ENCODE measurements at regions not wholly inside any gene's neighbourhood (a gene's known extent, or its start where the extent isn't known, plus 50 kb on each side); places are given as distances from the start of the nearest gene placed in this dataset.

DNA sequence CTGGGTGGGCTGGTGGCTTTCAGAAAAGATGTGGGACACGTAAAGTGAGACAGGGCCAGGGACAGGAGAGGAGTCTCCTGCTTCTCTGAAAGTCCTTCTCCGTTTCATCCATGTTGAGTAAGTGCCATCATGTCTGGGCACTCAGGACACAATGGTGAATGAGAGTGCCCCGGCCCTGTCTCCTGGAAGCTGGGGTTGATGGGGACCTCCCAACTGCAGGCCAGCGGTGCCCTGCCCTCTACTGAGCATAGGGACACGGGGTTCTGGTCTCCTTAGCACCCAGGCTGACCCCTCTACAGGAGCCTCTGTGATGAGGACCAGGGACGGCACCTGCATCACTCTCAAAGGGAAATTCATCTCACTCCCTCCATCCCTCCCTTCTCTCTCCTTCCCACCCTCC lies 772.3 kb downstream of the BRD1 start:
- ChIA-PET CTCF (interaction anchor here (0.7 to 1.6 kb wide), 3 partner anchors 9 to 73 kb away, joined by 3 to 9 read pairs (median 3); no protein-coding TSS in a partner anchor), POLR2A (no interaction called here)
- H3K4me3 ChIP-seq (ENCODE audit: low read depth, low read length): no peak overlapping the region
- H3K27ac ChIP-seq (ENCODE audit: extremely low read depth, low read depth, low read length): no peak overlapping the region
- H3K36me3 ChIP-seq (ENCODE audit: control insufficient read depth in 2 of 2, insufficient read depth in 1 of 2, low read length in 2 of 2): no peaks in the 10 kb centered on the region
- no peaks in the 10 kb centered on the region for H3K9me3 ChIP-seq (ENCODE audit: control insufficient read depth, insufficient read depth, low read depth, low read length)
- TF ChIP-seq SCRT2 (tag by site-specific recombination; IDR thresholded peaks at IDR 0.05): no peak
- TF ChIP-seq ZNF426 (tag by site-specific recombination; IDR thresholded peaks at IDR 0.05): no peak
- TF ChIP-seq, protein P1, sequence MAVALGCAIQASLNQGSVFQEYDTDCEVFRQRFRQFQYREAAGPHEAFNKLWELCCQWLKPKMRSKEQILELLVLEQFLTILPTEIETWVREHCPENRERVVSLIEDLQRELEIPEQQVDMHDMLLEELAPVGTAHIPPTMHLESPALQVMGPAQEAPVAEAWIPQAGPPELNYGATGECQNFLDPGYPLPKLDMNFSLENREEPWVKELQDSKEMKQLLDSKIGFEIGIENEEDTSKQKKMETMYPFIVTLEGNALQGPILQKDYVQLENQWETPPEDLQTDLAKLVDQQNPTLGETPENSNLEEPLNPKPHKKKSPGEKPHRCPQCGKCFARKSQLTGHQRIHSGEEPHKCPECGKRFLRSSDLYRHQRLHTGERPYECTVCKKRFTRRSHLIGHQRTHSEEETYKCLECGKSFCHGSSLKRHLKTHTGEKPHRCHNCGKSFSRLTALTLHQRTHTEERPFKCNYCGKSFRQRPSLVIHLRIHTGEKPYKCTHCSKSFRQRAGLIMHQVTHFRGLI (tag by site-specific recombination; IDR thresholded peaks at IDR 0.05): no peak
- no peak for TF ChIP-seq ZNF366 (tag by site-specific recombination; conservative IDR thresholded peaks at IDR 0.05)
- no peak for TF ChIP-seq SALL2 (tag by site-specific recombination; IDR thresholded peaks at IDR 0.05; ENCODE audit: borderline replicate concordance)
- no peak for TF ChIP-seq ZNF354C (tag by site-specific recombination; IDR thresholded peaks at IDR 0.05; ENCODE audit: borderline replicate concordance, low read depth)
- no peak for TF ChIP-seq ZNF23 (tag by site-specific recombination; IDR thresholded peaks at IDR 0.05; ENCODE audit: borderline replicate concordance)
- TF ChIP-seq PRDM1 (tag by site-specific recombination; IDR thresholded peaks at IDR 0.05): no peak
- TF ChIP-seq ZSCAN16 (tag by site-specific recombination; IDR thresholded peaks at IDR 0.05): no peak
- TF ChIP-seq, protein P2, sequence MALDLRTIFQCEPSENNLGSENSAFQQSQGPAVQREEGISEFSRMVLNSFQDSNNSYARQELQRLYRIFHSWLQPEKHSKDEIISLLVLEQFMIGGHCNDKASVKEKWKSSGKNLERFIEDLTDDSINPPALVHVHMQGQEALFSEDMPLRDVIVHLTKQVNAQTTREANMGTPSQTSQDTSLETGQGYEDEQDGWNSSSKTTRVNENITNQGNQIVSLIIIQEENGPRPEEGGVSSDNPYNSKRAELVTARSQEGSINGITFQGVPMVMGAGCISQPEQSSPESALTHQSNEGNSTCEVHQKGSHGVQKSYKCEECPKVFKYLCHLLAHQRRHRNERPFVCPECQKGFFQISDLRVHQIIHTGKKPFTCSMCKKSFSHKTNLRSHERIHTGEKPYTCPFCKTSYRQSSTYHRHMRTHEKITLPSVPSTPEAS (tag by site-specific recombination; IDR thresholded peaks at IDR 0.05): no peak
- no peak for TF ChIP-seq ZNF521 (tag by site-specific recombination; IDR thresholded peaks at IDR 0.05)
- no peak for TF ChIP-seq ZNF791 (tag by site-specific recombination; IDR thresholded peaks at IDR 0.05)
- TF ChIP-seq, protein P3, sequence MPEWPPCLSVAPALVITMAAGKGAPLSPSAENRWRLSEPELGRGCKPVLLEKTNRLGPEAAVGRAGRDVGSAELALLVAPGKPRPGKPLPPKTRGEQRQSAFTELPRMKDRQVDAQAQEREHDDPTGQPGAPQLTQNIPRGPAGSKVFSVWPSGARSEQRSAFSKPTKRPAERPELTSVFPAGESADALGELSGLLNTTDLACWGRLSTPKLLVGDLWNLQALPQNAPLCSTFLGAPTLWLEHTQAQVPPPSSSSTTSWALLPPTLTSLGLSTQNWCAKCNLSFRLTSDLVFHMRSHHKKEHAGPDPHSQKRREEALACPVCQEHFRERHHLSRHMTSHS (tag by site-specific recombination; IDR thresholded peaks at IDR 0.05): no peak
- no peak for TF ChIP-seq BCL11B (tag by site-specific recombination; IDR thresholded peaks at IDR 0.05; ENCODE audit: low read depth)
- TF ChIP-seq, protein P4, sequence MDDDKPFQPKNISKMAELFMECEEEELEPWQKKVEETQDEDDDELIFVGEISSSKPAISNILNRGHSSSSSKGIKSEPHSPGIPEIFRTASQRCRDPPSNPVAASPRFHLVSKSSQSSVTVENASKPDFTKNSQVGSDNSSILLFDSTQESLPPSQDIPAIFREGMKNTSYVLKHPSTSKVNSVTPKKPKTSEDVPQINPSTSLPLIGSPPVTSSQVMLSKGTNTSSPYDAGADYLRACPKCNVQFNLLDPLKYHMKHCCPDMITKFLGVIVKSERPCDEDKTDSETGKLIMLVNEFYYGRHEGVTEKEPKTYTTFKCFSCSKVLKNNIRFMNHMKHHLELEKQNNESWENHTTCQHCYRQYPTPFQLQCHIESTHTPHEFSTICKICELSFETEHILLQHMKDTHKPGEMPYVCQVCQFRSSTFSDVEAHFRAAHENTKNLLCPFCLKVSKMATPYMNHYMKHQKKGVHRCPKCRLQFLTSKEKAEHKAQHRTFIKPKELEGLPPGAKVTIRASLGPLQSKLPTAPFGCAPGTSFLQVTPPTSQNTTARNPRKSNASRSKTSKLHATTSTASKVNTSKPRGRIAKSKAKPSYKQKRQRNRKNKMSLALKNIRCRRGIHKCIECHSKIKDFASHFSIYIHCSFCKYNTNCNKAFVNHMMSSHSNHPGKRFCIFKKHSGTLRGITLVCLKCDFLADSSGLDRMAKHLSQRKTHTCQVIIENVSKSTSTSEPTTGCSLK (tag by site-specific recombination; IDR thresholded peaks at IDR 0.05): no peak
- no peak for TF ChIP-seq ZNF501 (tag by site-specific recombination; IDR thresholded peaks at IDR 0.05)
- no peak for TF ChIP-seq SP2 (tag by site-specific recombination; IDR thresholded peaks at IDR 0.05)
- TF ChIP-seq HOXA7 (CRISPR knock-in tag; IDR thresholded peaks at IDR 0.05; ENCODE audit: borderline replicate concordance): no peak
- TF ChIP-seq ZNF585B (tag by site-specific recombination; IDR thresholded peaks at IDR 0.05): no peak
- H3K4me1 ChIP-seq (ENCODE audit: control insufficient read depth, insufficient read depth, low read length): no peaks in the 10 kb centered on the region

DNA sequence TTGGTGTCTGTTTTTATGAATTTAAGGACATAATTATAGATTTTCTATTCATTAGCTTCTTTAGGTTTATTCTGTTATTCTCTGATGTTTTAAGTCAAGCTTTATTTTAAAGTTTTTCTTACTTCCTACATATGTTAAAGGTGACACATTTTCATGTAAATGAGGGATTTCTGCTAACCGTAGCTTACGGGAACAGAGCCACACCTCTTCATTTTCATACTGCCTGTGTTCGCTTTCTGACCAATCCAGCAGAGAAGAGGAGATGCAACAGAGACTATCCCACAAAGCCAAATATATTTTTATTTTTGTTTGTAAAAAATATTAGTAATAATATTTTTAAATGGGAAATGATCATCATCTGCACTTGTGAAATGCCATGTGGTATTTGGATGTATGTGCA lies 774.1 kb downstream of the BRD1 start:
- Histone ChIP-seq H3K36me3 (ENCODE audit: control insufficient read depth in 2 of 2, insufficient read depth in 1 of 2, low read length in 2 of 2) (no peaks in the 10 kb centered on the region), H3K4me1 (ENCODE audit: control insufficient read depth, insufficient read depth, low read length) (no peaks in the 10 kb centered on the region), H3K4me3 (ENCODE audit: low read depth, low read length) (no peak overlapping the region), H3K27ac (ENCODE audit: extremely low read depth, low read depth, low read length) (no peak overlapping the region), H3K9me3 (ENCODE audit: control insufficient read depth, insufficient read depth, low read depth, low read length) (no peaks in the 10 kb centered on the region)
- POLR2A ChIA-PET: no interaction called here
- CTCF ChIA-PET: no interaction called here
- no peak for TF ChIP-seq FEZF1 (tag by site-specific recombination; IDR thresholded peaks at IDR 0.05)
- no peak for TF ChIP-seq ZNF776 (tag by site-specific recombination; IDR thresholded peaks at IDR 0.05; ENCODE audit: borderline replicate concordance)
- TF ChIP-seq, protein P5, sequence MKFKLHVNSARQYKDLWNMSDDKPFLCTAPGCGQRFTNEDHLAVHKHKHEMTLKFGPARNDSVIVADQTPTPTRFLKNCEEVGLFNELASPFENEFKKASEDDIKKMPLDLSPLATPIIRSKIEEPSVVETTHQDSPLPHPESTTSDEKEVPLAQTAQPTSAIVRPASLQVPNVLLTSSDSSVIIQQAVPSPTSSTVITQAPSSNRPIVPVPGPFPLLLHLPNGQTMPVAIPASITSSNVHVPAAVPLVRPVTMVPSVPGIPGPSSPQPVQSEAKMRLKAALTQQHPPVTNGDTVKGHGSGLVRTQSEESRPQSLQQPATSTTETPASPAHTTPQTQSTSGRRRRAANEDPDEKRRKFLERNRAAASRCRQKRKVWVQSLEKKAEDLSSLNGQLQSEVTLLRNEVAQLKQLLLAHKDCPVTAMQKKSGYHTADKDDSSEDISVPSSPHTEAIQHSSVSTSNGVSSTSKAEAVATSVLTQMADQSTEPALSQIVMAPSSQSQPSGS (tag by site-specific recombination; IDR thresholded peaks at IDR 0.05; ENCODE audit: low read depth): no peak
- TF ChIP-seq ZNF140 (tag by site-specific recombination; IDR thresholded peaks at IDR 0.05): no peak
- TF ChIP-seq ZNF426 (tag by site-specific recombination; IDR thresholded peaks at IDR 0.05): no peak
- TF ChIP-seq, protein P6, sequence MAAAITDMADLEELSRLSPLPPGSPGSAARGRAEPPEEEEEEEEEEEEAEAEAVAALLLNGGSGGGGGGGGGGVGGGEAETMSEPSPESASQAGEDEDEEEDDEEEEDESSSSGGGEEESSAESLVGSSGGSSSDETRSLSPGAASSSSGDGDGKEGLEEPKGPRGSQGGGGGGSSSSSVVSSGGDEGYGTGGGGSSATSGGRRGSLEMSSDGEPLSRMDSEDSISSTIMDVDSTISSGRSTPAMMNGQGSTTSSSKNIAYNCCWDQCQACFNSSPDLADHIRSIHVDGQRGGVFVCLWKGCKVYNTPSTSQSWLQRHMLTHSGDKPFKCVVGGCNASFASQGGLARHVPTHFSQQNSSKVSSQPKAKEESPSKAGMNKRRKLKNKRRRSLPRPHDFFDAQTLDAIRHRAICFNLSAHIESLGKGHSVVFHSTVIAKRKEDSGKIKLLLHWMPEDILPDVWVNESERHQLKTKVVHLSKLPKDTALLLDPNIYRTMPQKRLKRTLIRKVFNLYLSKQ (tag by site-specific recombination; IDR thresholded peaks at IDR 0.05; ENCODE audit: borderline replicate concordance): no peak
- TF ChIP-seq, protein P2 (tag by site-specific recombination; IDR thresholded peaks at IDR 0.05): no peak
- no peak for TF ChIP-seq ZNF19 (tag by site-specific recombination; IDR thresholded peaks at IDR 0.05; ENCODE audit: low read depth)
